Epidermal melanocyte (primary cell): ENCODE measurements at regions not wholly inside any gene's neighbourhood (a gene's known extent, or its start where the extent isn't known, plus 50 kb on each side); places are given as distances from the start of the nearest gene placed in this dataset.
"Not testable (repeated sequence)": the region's sequence is repeated elsewhere in the genome, so short reads cannot be mapped to it uniquely, and the experiment has no call there.

Source experiments
- DNase-seq: peaks from one replicate; pipeline ENCODE4 v3.0.0; 2011; ENCODE audit warnings: low spot score; ENCODE audit not compliant: insufficient read length

- DNase-seq = no peak
Measured at GRCh38 chr17:69669441-69670178, 255.1 kb downstream of the MAP2K6 start.

- no peak for DNase-seq
Measured at GRCh38 chr17:69672924-69673323, 258.4 kb downstream of the MAP2K6 start.

GRCh38 chr17:69677130-69677529 lies 262.6 kb downstream of the MAP2K6 start:
- no peak for DNase-seq

- DNase-seq = no peak
Measured at GRCh38 chr17:69678206-69678605, 263.7 kb downstream of the MAP2K6 start.

- DNase-seq = no peak
Measured at GRCh38 chr17:69679829-69680228, 265.3 kb downstream of the MAP2K6 start.

- no peak for DNase-seq
Measured at GRCh38 chr17:69684251-69684650, 269.8 kb downstream of the MAP2K6 start.

- DNase-seq = not testable (repeated sequence)
Measured at GRCh38 chr17:69685150-69685549, 270.7 kb downstream of the MAP2K6 start.

GRCh38 chr17:69690531-69690930 lies 276.0 kb downstream of the MAP2K6 start:
- no peak for DNase-seq

GRCh38 chr17:69692171-69692570 lies 277.7 kb downstream of the MAP2K6 start:
- DNase-seq = no peak

- no peak for DNase-seq
Measured at GRCh38 chr17:69695646-69696045, 281.1 kb downstream of the MAP2K6 start.

GRCh38 chr17:69696650-69697049 lies 282.2 kb downstream of the MAP2K6 start:
- no peak for DNase-seq

- not testable (repeated sequence) for DNase-seq
Measured at GRCh38 chr17:69698352-69698751, 283.9 kb downstream of the MAP2K6 start.

GRCh38 chr17:69702078-69702477 lies 287.6 kb downstream of the MAP2K6 start:
- DNase-seq = no peak

GRCh38 chr17:69703751-69704150 lies 289.3 kb downstream of the MAP2K6 start:
- DNase-seq = no peak

GRCh38 chr17:69704935-69705334 lies 290.4 kb downstream of the MAP2K6 start:
- no peak for DNase-seq

- no peak for DNase-seq
Measured at GRCh38 chr17:69706127-69706526, 291.6 kb downstream of the MAP2K6 start.

GRCh38 chr17:69709441-69709840 lies 294.9 kb downstream of the MAP2K6 start:
- DNase-seq = no peak

- no peak for DNase-seq
Measured at GRCh38 chr17:69710926-69711325, 296.4 kb downstream of the MAP2K6 start.

GRCh38 chr17:69711541-69711940 lies 297.0 kb downstream of the MAP2K6 start:
- no peak for DNase-seq

- DNase-seq = no peak
Measured at GRCh38 chr17:69712801-69713311, 298.4 kb downstream of the MAP2K6 start.

GRCh38 chr17:69713815-69714214 lies 299.3 kb downstream of the MAP2K6 start:
- no peak for DNase-seq

GRCh38 chr17:69714669-69715068 lies 300.2 kb downstream of the MAP2K6 start:
- no peak for DNase-seq

- no peak for DNase-seq
Measured at GRCh38 chr17:69715656-69716055, 301.2 kb downstream of the MAP2K6 start.
